ENCODE measurements at regions not wholly inside any gene's neighbourhood (a gene's known extent, or its start where the extent isn't known, plus 50 kb on each side); places are given as distances from the start of the nearest gene placed in this dataset.

- TF ChIP-seq JUND (IDR thresholded peaks at IDR 0.05; ENCODE audit: low read length) (no peak), CTCF (IDR thresholded peaks at IDR 0.05; ENCODE audit: control extremely low read depth in 1 of 3, insufficient read depth in 1 of 3, low read depth in 1 of 3, low read length in 3 of 3) (no peak), RAD21 (IDR thresholded peaks at IDR 0.05 in 1 of 2, conservative IDR thresholded peaks at IDR 0.05 in 1 of 2; ENCODE audit: low read depth in 2 of 2, low read length in 2 of 2) (no peak), EGR1 (IDR thresholded peaks at IDR 0.05; ENCODE audit: borderline replicate concordance, low read depth, low read length) (no peak), POLR2A (IDR thresholded peaks at IDR 0.05; ENCODE audit: control extremely low read depth in 1 of 2, low read depth in 2 of 2, low read length in 2 of 2) (no peak), SP1 (IDR thresholded peaks at IDR 0.05; ENCODE audit: low read depth, low read length) (no peak), NRF1 (IDR thresholded peaks at IDR 0.05; ENCODE audit: low read depth, low read length) (no peak), CEBPB (IDR thresholded peaks at IDR 0.05; ENCODE audit: low read depth, low read length) (no peak), MAFK (IDR thresholded peaks at IDR 0.05; ENCODE audit: low read depth, low read length) (no peak), CHD1 (IDR thresholded peaks at IDR 0.05; ENCODE audit: low read depth, low read length) (no peak)
Measured at GRCh38 chr20:11738852-11739251, 178.8 kb upstream of the BTBD3 start.

Measured in H1 (cell line).